Skin of body (tissue), 1 donor: ENCODE measurements at regions not wholly inside any gene's neighbourhood (a gene's known extent, or its start where the extent isn't known, plus 50 kb on each side); places are given as distances from the start of the nearest gene placed in this dataset.

Experiments
- DNase-seq: peaks from one replicate; lab custom pipeline; 2025; lab: John Stamatoyannopoulos, UW

GRCh38 chr2:41393621-41394020 lies 654.2 kb upstream of the PKDCC start:
- DNase-seq = no peak

GRCh38 chr2:41394541-41394940 lies 653.3 kb upstream of the PKDCC start:
- DNase-seq = no peak

GRCh38 chr2:41395692-41396091 lies 652.1 kb upstream of the PKDCC start:
- no peak for DNase-seq

GRCh38 chr2:41399437-41400087 lies 648.3 kb upstream of the PKDCC start:
- DNase-seq = no peak

- no peak for DNase-seq
These were observed 647.6 kb upstream of the PKDCC start for GRCh38 chr2:41400088-41400665.

- no peak for DNase-seq
These were observed 642.4 kb upstream of the PKDCC start for GRCh38 chr2:41405441-41405840.

GRCh38 chr2:41409328-41409727 lies 638.5 kb upstream of the PKDCC start:
- no peak for DNase-seq

- DNase-seq = no peak
These were observed 637.8 kb upstream of the PKDCC start for GRCh38 chr2:41410011-41410410.

GRCh38 chr2:41413813-41414485 lies 633.9 kb upstream of the PKDCC start:
- peak; percentile 28 for DNase-seq

GRCh38 chr2:41414486-41415230 lies 633.2 kb upstream of the PKDCC start:
- DNase-seq = no peak

- DNase-seq = no peak
These were observed 630.3 kb upstream of the PKDCC start for GRCh38 chr2:41417511-41417910.

GRCh38 chr2:41420219-41420618 lies 627.6 kb upstream of the PKDCC start:
- DNase-seq = no peak

- no peak for DNase-seq
These were observed 626.9 kb upstream of the PKDCC start for GRCh38 chr2:41420872-41421271.

GRCh38 chr2:41431756-41432155 lies 616.1 kb upstream of the PKDCC start:
- no peak for DNase-seq

- no peak for DNase-seq
These were observed 615.4 kb upstream of the PKDCC start for GRCh38 chr2:41432459-41432858.

- no peak for DNase-seq
These were observed 612.8 kb upstream of the PKDCC start for GRCh38 chr2:41434991-41435390.

- no peak for DNase-seq
These were observed 605.9 kb upstream of the PKDCC start for GRCh38 chr2:41441958-41442357.

GRCh38 chr2:41445865-41446264 lies 602.0 kb upstream of the PKDCC start:
- no peak for DNase-seq

- peak; percentile 83 for DNase-seq
These were observed 601.6 kb upstream of the PKDCC start for GRCh38 chr2:41446266-41446665.

GRCh38 chr2:41448221-41448620 lies 599.6 kb upstream of the PKDCC start:
- no peak for DNase-seq

GRCh38 chr2:41457026-41457425 lies 590.8 kb upstream of the PKDCC start:
- no peak for DNase-seq

GRCh38 chr2:41460661-41461060 lies 587.2 kb upstream of the PKDCC start:
- no peak for DNase-seq
